Sigmoid colon (tissue), 3 donors: ENCODE measurements at regions not wholly inside any gene's neighbourhood (a gene's known extent, or its start where the extent isn't known, plus 50 kb on each side); places are given as distances from the start of the nearest gene placed in this dataset.

Experiments used
- POLR2A ChIP-seq, 2 donors: fragments of 450-650 bp; IDR thresholded peaks; one replicate each; pipeline ENCODE4 v1.6.1; 2016; ENCODE audit warnings: antibody characterized with exemption in 2 of 2, mild to moderate bottlenecking in 2 of 2, moderate library complexity in 2 of 2
- TF ChIP-seq, protein P1 (sequence below), 4 experiments: fragments of 450-650 bp in 3 of 4; fragments of 200-600 bp in 1 of 4; IDR thresholded peaks; one replicate each; pipeline ENCODE4 v1.5.1; 2016 to 2019; ENCODE audit warnings: antibody characterized with exemption in 4 of 4, mild to moderate bottlenecking in 3 of 4, moderate library complexity in 2 of 4

DNA sequence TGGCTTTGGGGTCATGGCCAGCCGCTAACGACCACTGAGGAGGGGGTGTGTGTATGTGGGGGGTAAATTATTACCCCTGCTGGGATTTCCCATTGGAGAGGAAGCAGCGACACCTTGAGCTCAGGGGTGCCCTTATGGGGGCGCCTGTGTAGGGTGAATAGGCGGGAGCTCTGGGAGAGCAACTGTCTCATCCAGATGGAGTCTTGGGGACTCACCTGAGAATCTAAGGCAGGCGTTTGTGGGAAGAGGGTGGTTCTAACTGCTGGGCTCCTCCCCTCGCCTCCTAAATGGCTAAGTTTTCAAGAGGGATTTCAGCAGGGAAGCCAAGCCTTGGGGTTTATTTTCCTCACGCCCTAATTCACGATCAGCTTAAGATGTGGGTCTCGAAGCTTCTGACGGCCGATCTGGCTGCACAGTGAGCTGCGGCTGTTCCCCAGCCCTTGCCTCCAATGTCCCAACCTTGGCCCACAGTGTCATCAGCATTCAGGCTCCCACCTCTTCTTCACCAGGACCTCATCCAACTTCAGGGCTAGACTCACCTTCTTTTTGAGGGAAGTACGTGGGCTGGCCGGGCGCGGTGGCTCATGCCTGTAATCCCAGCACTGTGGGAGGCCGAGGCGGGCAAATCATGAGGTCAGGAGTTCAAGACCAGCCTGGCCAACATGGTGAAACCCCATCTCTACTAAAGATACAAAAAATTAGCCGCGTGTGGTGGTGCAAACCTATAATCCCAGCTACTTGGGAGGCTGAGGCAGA is 136.9 kb upstream of the EEF2KMT start:
- TF ChIP-seq, protein P1, sequence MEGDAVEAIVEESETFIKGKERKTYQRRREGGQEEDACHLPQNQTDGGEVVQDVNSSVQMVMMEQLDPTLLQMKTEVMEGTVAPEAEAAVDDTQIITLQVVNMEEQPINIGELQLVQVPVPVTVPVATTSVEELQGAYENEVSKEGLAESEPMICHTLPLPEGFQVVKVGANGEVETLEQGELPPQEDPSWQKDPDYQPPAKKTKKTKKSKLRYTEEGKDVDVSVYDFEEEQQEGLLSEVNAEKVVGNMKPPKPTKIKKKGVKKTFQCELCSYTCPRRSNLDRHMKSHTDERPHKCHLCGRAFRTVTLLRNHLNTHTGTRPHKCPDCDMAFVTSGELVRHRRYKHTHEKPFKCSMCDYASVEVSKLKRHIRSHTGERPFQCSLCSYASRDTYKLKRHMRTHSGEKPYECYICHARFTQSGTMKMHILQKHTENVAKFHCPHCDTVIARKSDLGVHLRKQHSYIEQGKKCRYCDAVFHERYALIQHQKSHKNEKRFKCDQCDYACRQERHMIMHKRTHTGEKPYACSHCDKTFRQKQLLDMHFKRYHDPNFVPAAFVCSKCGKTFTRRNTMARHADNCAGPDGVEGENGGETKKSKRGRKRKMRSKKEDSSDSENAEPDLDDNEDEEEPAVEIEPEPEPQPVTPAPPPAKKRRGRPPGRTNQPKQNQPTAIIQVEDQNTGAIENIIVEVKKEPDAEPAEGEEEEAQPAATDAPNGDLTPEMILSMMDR (IDR thresholded peaks at IDR 0.05): no peak
- no peak for TF ChIP-seq POLR2A (IDR thresholded peaks at IDR 0.05)
